Mesenchymal stem cell (in vitro differentiated cells and primary cell): ENCODE measurements at regions not wholly inside any gene's neighbourhood (a gene's known extent, or its start where the extent isn't known, plus 50 kb on each side); places are given as distances from the start of the nearest gene placed in this dataset.
A peak's percentile ranks its signal among the peaks of the same experiment; 100 is the strongest.

Experiments
- DNase-seq: peaks from one replicate; pipeline ENCODE4 v3.0.0-alpha.2; 2013
- H2AFZ ChIP-seq: one replicate; pipeline ENCODE4 v1.6.1; 2013; ENCODE audit warnings: low read depth, mild to moderate bottlenecking, control low read depth, inconsistent platforms, low read length, moderate library complexity
- H2AK5ac ChIP-seq: 2 replicates; pipeline ENCODE4 v1.6.1; 2013; ENCODE audit warnings: low read length, moderate library complexity, mild to moderate bottlenecking, inconsistent platforms; ENCODE audit not compliant: severe bottlenecking
- H2BK120ac ChIP-seq: one replicate; pipeline ENCODE4 v1.6.1; 2013; ENCODE audit warnings: low read depth, mild to moderate bottlenecking, inconsistent platforms, low read length, moderate library complexity
- H2BK12ac ChIP-seq, 2 experiments: one replicate each; pipeline ENCODE4 v1.6.1; 2013; ENCODE audit warnings: inconsistent platforms in 2 of 2, low read length in 2 of 2, mild to moderate bottlenecking in 2 of 2, moderate library complexity in 2 of 2, control low read depth in 1 of 2
- H2BK15ac ChIP-seq: one replicate; pipeline ENCODE4 v1.6.1; 2013; ENCODE audit warnings: mild to moderate bottlenecking, low read depth, inconsistent platforms; ENCODE audit not compliant: poor library complexity, severe bottlenecking
- H2BK5ac ChIP-seq: 2 replicates; pipeline ENCODE4 v1.6.1; 2013; ENCODE audit warnings: low read depth, mild to moderate bottlenecking, low read length, control low read depth, inconsistent platforms; ENCODE audit not compliant: poor library complexity, severe bottlenecking
- H3K14ac ChIP-seq, 2 experiments: one replicate each; pipeline ENCODE4 v1.6.1; 2013; ENCODE audit warnings: inconsistent platforms in 2 of 2, low read length in 2 of 2, control low read depth in 1 of 2, mild to moderate bottlenecking in 1 of 2, moderate library complexity in 1 of 2
- H3K18ac ChIP-seq, 2 experiments: one replicate each; pipeline ENCODE4 v1.6.1; 2013; ENCODE audit warnings: inconsistent platforms in 2 of 2, low read length in 2 of 2, control low read depth in 1 of 2, low read depth in 1 of 2, mild to moderate bottlenecking in 1 of 2
- H3K23ac ChIP-seq, 2 experiments: one replicate each; pipeline ENCODE4 v1.6.1; 2013; ENCODE audit warnings: inconsistent platforms in 2 of 2, low read length in 2 of 2, mild to moderate bottlenecking in 2 of 2, moderate library complexity in 2 of 2, control low read depth in 1 of 2
- H3K27ac ChIP-seq: 2 replicates; pipeline ENCODE4 v1.5.1; 2013; ENCODE audit warnings: mild to moderate bottlenecking, moderate library complexity, low read length, control low read depth, inconsistent platforms; ENCODE audit not compliant: poor library complexity, severe bottlenecking
- H3K27me3 ChIP-seq, 2 experiments: 2 replicates each; pipeline versions ENCODE4 v1.6.1 to v1.7.0; 2013; ENCODE audit warnings: low read length in 2 of 2, mild to moderate bottlenecking in 2 of 2, moderate library complexity in 2 of 2, control low read depth in 1 of 2, inconsistent platforms in 1 of 2; ENCODE audit not compliant: control insufficient read depth in 1 of 2, insufficient read depth in 1 of 2
- H3K36me3 ChIP-seq, 2 experiments: 2 replicates each; pipeline versions ENCODE4 v1.6.1 to v1.7.0; 2013; ENCODE audit warnings: low read length in 2 of 2, control low read depth in 1 of 2, inconsistent platforms in 1 of 2, low read depth in 1 of 2, mild to moderate bottlenecking in 1 of 2; ENCODE audit not compliant: insufficient read depth in 2 of 2, control insufficient read depth in 1 of 2
- H3K4ac ChIP-seq, 2 experiments: one replicate each; pipeline ENCODE4 v1.6.1; 2013; ENCODE audit warnings: inconsistent platforms in 2 of 2, low read length in 2 of 2, mild to moderate bottlenecking in 2 of 2, moderate library complexity in 2 of 2, control low read depth in 1 of 2, low read depth in 1 of 2
- H3K4me1 ChIP-seq: 2 replicates; pipeline ENCODE4 v1.6.1; 2013; ENCODE audit warnings: low read depth, low read length, control low read depth; ENCODE audit not compliant: control insufficient read depth, insufficient read depth
- H3K4me2 ChIP-seq: 2 replicates; pipeline ENCODE4 v1.6.1; 2013; ENCODE audit warnings: low read length, mild to moderate bottlenecking, inconsistent platforms; ENCODE audit not compliant: poor library complexity, severe bottlenecking
- H3K4me3 ChIP-seq, 2 experiments: 2 replicates each; pipeline versions ENCODE4 v1.5.1 to v1.7.0; 2013; ENCODE audit warnings: low read length in 2 of 2, mild to moderate bottlenecking in 2 of 2, control low read depth in 1 of 2, low read depth in 1 of 2; ENCODE audit not compliant: insufficient read depth in 1 of 2
- H3K79me1 ChIP-seq: replicated peaks from 2 replicates; pipeline ENCODE4 v1.6.1; 2013; ENCODE audit warnings: mild to moderate bottlenecking, control low read depth, low read length, inconsistent platforms; ENCODE audit not compliant: poor library complexity, severe bottlenecking
- H3K9ac ChIP-seq: 2 replicates; pipeline ENCODE4 v1.7.0; 2013; ENCODE audit warnings: mild to moderate bottlenecking, low read length, moderate library complexity
- H3K9me3 ChIP-seq: 2 replicates; pipeline ENCODE4 v1.7.0; 2013; ENCODE audit warnings: mild to moderate bottlenecking, low read length; ENCODE audit not compliant: control insufficient read depth
- H4K8ac ChIP-seq: one replicate; pipeline ENCODE4 v1.6.1; 2013; ENCODE audit warnings: inconsistent platforms, mild to moderate bottlenecking, low read length, moderate library complexity
- H4K91ac ChIP-seq: one replicate; pipeline ENCODE4 v1.6.1; 2013; ENCODE audit warnings: mild to moderate bottlenecking, low read length, inconsistent platforms
- WGBS: methylation state at CpG from one replicate; pipeline ENCODE4 v1.1.7; 2013; ENCODE audit warnings: mixed read lengths; 5-methylcytosine and 5-hydroxymethylcytosine counted together

- Histone ChIP-seq H2AFZ (no peak overlapping the region), H3K4me2 (no peak overlapping the region), H2BK5ac (no peak overlapping the region), H3K9ac (no peak overlapping the region), H3K9me3 (peaks cover 22% of the 10 kb centered on the region), H3K27ac (no peak overlapping the region), H2BK15ac (no peak overlapping the region), H3K36me3 (no peaks in the 10 kb centered on the region), H2BK12ac (no peak overlapping the region), H4K91ac (no peak overlapping the region), H3K23ac (no peak overlapping the region), H3K79me1 (no peaks in the 10 kb centered on the region), H3K14ac (no peak overlapping the region), H3K27me3 (peaks cover 0 to 3% of the 10 kb centered on the region in 2 experiments), H3K18ac (no peak overlapping the region), H2BK120ac (no peak overlapping the region), H2AK5ac (no peak overlapping the region), H3K4ac (no peak overlapping the region), H4K8ac (no peak overlapping the region), H3K4me3 (no peak overlapping the region), H3K4me1 (no peaks in the 10 kb centered on the region)
- DNase-seq: no peak
- 54% methylated on average over 3 of the region's 3 CpGs for WGBS
Measured at GRCh38 chr2:239717319-239717675, 307.8 kb downstream of the NDUFA10 start.

- H2BK120ac ChIP-seq: no peak overlapping the region
- H3K36me3 ChIP-seq: no peaks in the 10 kb centered on the region
- peak overlapping the region; percentile 2 for H3K4me2 ChIP-seq
- H4K8ac ChIP-seq: no peak overlapping the region
- peaks cover 22% of the 10 kb centered on the region for H3K9me3 ChIP-seq
- no peaks in the 10 kb centered on the region for H3K79me1 ChIP-seq
- H3K4ac ChIP-seq: no peak overlapping the region
- no peak overlapping the region for H4K91ac ChIP-seq
- no peak overlapping the region for H3K9ac ChIP-seq
- no peak overlapping the region for H3K27ac ChIP-seq
- no peak overlapping the region for H2BK5ac ChIP-seq
- H2BK15ac ChIP-seq: no peak overlapping the region
- no peaks in the 10 kb centered on the region for H3K4me1 ChIP-seq
- no peak overlapping the region for H2BK12ac ChIP-seq
- no peak overlapping the region for H3K4me3 ChIP-seq
- peaks cover 0 to 3% of the 10 kb centered on the region in 2 experiments for H3K27me3 ChIP-seq
- H3K23ac ChIP-seq: no peak overlapping the region
- H3K18ac ChIP-seq: no peak overlapping the region
- H2AK5ac ChIP-seq: no peak overlapping the region
- H2AFZ ChIP-seq: no peak overlapping the region
- WGBS: 80% methylated on average over 14 of the region's 16 CpGs
- no peak overlapping the region for H3K14ac ChIP-seq
- no peak for DNase-seq
Measured at GRCh38 chr2:239716536-239717318, 308.4 kb downstream of the NDUFA10 start.

GRCh38 chr2:239716009-239716408 is 309.1 kb downstream of the NDUFA10 start:
- Histone ChIP-seq H3K79me1 (no peaks in the 10 kb centered on the region), H2BK5ac (no peak overlapping the region), H3K4me3 (no peak overlapping the region), H3K4ac (no peak overlapping the region), H3K18ac (no peak overlapping the region), H2BK15ac (no peak overlapping the region), H2AK5ac (no peak overlapping the region), H4K91ac (no peak overlapping the region), H3K27me3 (peaks cover 0 to 3% of the 10 kb centered on the region in 2 experiments), H3K4me1 (no peaks in the 10 kb centered on the region), H3K27ac (no peak overlapping the region), H2AFZ (no peak overlapping the region), H3K9ac (no peak overlapping the region), H3K14ac (no peak overlapping the region), H3K9me3 (peaks cover 24% of the 10 kb centered on the region), H3K36me3 (no peaks in the 10 kb centered on the region), H3K23ac (no peak overlapping the region), H4K8ac (no peak overlapping the region), H2BK12ac (no peak overlapping the region), H3K4me2 (no peak overlapping the region), H2BK120ac (no peak overlapping the region)
- no peak for DNase-seq
- WGBS: 83% methylated on average over 6 of the region's 6 CpGs

- Histone ChIP-seq H3K79me1 (no peaks in the 10 kb centered on the region), H2AFZ (no peak overlapping the region), H3K14ac (no peak overlapping the region), H3K4ac (no peak overlapping the region), H3K9me3 (peaks cover 28% of the 10 kb centered on the region), H3K9ac (no peak overlapping the region), H2AK5ac (no peak overlapping the region), H3K4me3 (no peak overlapping the region), H2BK12ac (no peak overlapping the region), H3K27ac (no peak overlapping the region), H3K36me3 (no peaks in the 10 kb centered on the region), H2BK120ac (no peak overlapping the region), H3K18ac (no peak overlapping the region), H3K4me1 (no peaks in the 10 kb centered on the region), H4K91ac (no peak overlapping the region), H2BK15ac (no peak overlapping the region), H3K23ac (no peak overlapping the region), H3K4me2 (no peak overlapping the region), H3K27me3 (no peaks in the 10 kb centered on the region), H2BK5ac (no peak overlapping the region), H4K8ac (no peak overlapping the region)
- 87% methylated on average over 15 of the region's 15 CpGs for WGBS
- no peak for DNase-seq
Measured at GRCh38 chr2:239715606-239716005, 309.5 kb downstream of the NDUFA10 start.
